ENCODE measurements at regions not wholly inside any gene's neighbourhood (a gene's known extent, or its start where the extent isn't known, plus 50 kb on each side); places are given as distances from the start of the nearest gene placed in this dataset.
"Not testable (repeated sequence)": the region's sequence is repeated elsewhere in the genome, so short reads cannot be mapped to it uniquely, and the experiment has no call there.

- DNase-seq = no peak
These were observed 117.0 kb upstream of the TEX13C start for GRCh38 chrX:125202591-125203248.

GRCh38 chrX:125203365-125203736 is 116.3 kb upstream of the TEX13C start:
- no peak for DNase-seq

- DNase-seq = no peak
These were observed 115.7 kb upstream of the TEX13C start for GRCh38 chrX:125203737-125204578.

- DNase-seq = no peak
These were observed 115.0 kb upstream of the TEX13C start for GRCh38 chrX:125204681-125205132.

GRCh38 chrX:125205133-125205917 is 114.3 kb upstream of the TEX13C start:
- DNase-seq = no peak

GRCh38 chrX:125205918-125206665 is 113.6 kb upstream of the TEX13C start:
- DNase-seq = no peak

GRCh38 chrX:125210146-125210545 is 109.5 kb upstream of the TEX13C start:
- DNase-seq = no peak

- no peak for DNase-seq
These were observed 99.8 kb upstream of the TEX13C start for GRCh38 chrX:125219852-125220251.

GRCh38 chrX:125236955-125237354 is 82.7 kb upstream of the TEX13C start:
- DNase-seq = no peak

GRCh38 chrX:125248931-125249330 is 70.7 kb upstream of the TEX13C start:
- no peak for DNase-seq

GRCh38 chrX:125255759-125256158 is 63.9 kb upstream of the TEX13C start:
- not testable (repeated sequence) for DNase-seq

- DNase-seq = no peak
These were observed 56.8 kb upstream of the TEX13C start for GRCh38 chrX:125262836-125263235.

GRCh38 chrX:125266153-125266660 is 53.5 kb upstream of the TEX13C start:
- no peak for DNase-seq

All from NCI-H1417 treated with DMSO at 0.1 percent for 48 hours (cell line).